IPS-18c (cell line): ENCODE measurements at regions not wholly inside any gene's neighbourhood (a gene's known extent, or its start where the extent isn't known, plus 50 kb on each side); places are given as distances from the start of the nearest gene placed in this dataset.

Experiments
- H3K4me3 ChIP-seq: 2 replicates; pipeline ENCODE4 v1.7.0; 2013; ENCODE audit warnings: low read depth, mild to moderate bottlenecking, low read length, moderate library complexity; ENCODE audit not compliant: insufficient read depth
- H3K9me3 ChIP-seq: one replicate; pipeline ENCODE4 v1.6.1; 2013; ENCODE audit warnings: mild to moderate bottlenecking, low read length, moderate library complexity; ENCODE audit not compliant: control insufficient read depth, insufficient read depth

GRCh38 chr4:178090640-178091411 lies 648.6 kb upstream of the AGA start:
- Histone ChIP-seq H3K4me3 (no peak overlapping the region), H3K9me3 (no peaks in the 10 kb centered on the region)

GRCh38 chr4:178102139-178102538 lies 659.9 kb upstream of the AGA start:
- H3K4me3 ChIP-seq = no peak overlapping the region
- H3K9me3 ChIP-seq = no peaks in the 10 kb centered on the region

GRCh38 chr4:178105242-178105641 lies 663.0 kb upstream of the AGA start:
- Histone ChIP-seq H3K4me3 (no peak overlapping the region), H3K9me3 (no peaks in the 10 kb centered on the region)

- no peak overlapping the region for H3K4me3 ChIP-seq
- H3K9me3 ChIP-seq = no peaks in the 10 kb centered on the region
These were observed 694.6 kb upstream of the AGA start for GRCh38 chr4:178136736-178137345.

- H3K4me3 ChIP-seq = no peak overlapping the region
- H3K9me3 ChIP-seq = no peaks in the 10 kb centered on the region
These were observed 695.7 kb upstream of the AGA start for GRCh38 chr4:178137732-178138471.

- H3K9me3 ChIP-seq = no peaks in the 10 kb centered on the region
These were observed 696.3 kb upstream of the AGA start for GRCh38 chr4:178138491-178138890.

GRCh38 chr4:178140326-178140915 lies 698.2 kb upstream of the AGA start:
- H3K4me3 ChIP-seq = no peak overlapping the region
- H3K9me3 ChIP-seq = no peaks in the 10 kb centered on the region

More at GRCh38 chr4:178138491-178138890, 696.3 kb upstream of the AGA start:
- H3K4me3 ChIP-seq = no peak overlapping the region

GRCh38 chr4:178142724-178143123 lies 700.5 kb upstream of the AGA start:
- no peak overlapping the region for H3K4me3 ChIP-seq
- H3K9me3 ChIP-seq = no peaks in the 10 kb centered on the region

GRCh38 chr4:178148106-178148505 lies 705.9 kb upstream of the AGA start:
- Histone ChIP-seq H3K9me3 (no peaks in the 10 kb centered on the region), H3K4me3 (no peak overlapping the region)

- peaks cover 10% of the 10 kb centered on the region for H3K9me3 ChIP-seq
- no peak overlapping the region for H3K4me3 ChIP-seq
These were observed 723.2 kb upstream of the AGA start for GRCh38 chr4:178165251-178165950.

- Histone ChIP-seq H3K9me3 (peaks cover 4% of the 10 kb centered on the region), H3K4me3 (no peak overlapping the region)
These were observed 723.7 kb upstream of the AGA start for GRCh38 chr4:178165951-178166308.

GRCh38 chr4:178173771-178174170 lies 731.5 kb upstream of the AGA start:
- H3K4me3 ChIP-seq = no peak overlapping the region
- H3K9me3 ChIP-seq = no peaks in the 10 kb centered on the region

- H3K9me3 ChIP-seq = no peaks in the 10 kb centered on the region
- no peak overlapping the region for H3K4me3 ChIP-seq
These were observed 732.5 kb upstream of the AGA start for GRCh38 chr4:178174756-178175155.

- no peak overlapping the region for H3K4me3 ChIP-seq
- H3K9me3 ChIP-seq = no peaks in the 10 kb centered on the region
These were observed 743.3 kb upstream of the AGA start for GRCh38 chr4:178185517-178185916.

- no peaks in the 10 kb centered on the region for H3K9me3 ChIP-seq
- H3K4me3 ChIP-seq = no peak overlapping the region
These were observed 750.4 kb upstream of the AGA start for GRCh38 chr4:178192611-178193010.

- H3K4me3 ChIP-seq = no peak overlapping the region
- H3K9me3 ChIP-seq = no peaks in the 10 kb centered on the region
These were observed 754.6 kb upstream of the AGA start for GRCh38 chr4:178196751-178197374.

GRCh38 chr4:178198691-178199090 lies 756.5 kb upstream of the AGA start:
- no peaks in the 10 kb centered on the region for H3K9me3 ChIP-seq
- H3K4me3 ChIP-seq = no peak overlapping the region
